HEK293T (cell line): ENCODE measurements at regions not wholly inside any gene's neighbourhood (a gene's known extent, or its start where the extent isn't known, plus 50 kb on each side); places are given as distances from the start of the nearest gene placed in this dataset.

Source experiments
- ARNT ChIP-seq: fragments of 450-650 bp; IDR thresholded peaks from 2 replicates; pipeline ENCODE4 v1.6.1; 2017; ENCODE audit warnings: mild to moderate bottlenecking
- ELF4 ChIP-seq: fragments of 450-650 bp; IDR thresholded peaks from 2 replicates; pipeline ENCODE4 v1.6.1; 2017; ENCODE audit warnings: antibody characterized with exemption
- FOXA1 ChIP-seq: fragments of 450-650 bp; IDR thresholded peaks from 2 replicates; pipeline ENCODE4 v1.6.1; 2016; ENCODE audit warnings: mild to moderate bottlenecking
- FOXK2 ChIP-seq: fragments of 450-650 bp; IDR thresholded peaks from 2 replicates; pipeline ENCODE4 v1.6.1; 2016; ENCODE audit warnings: mild to moderate bottlenecking
- FOXM1 ChIP-seq: fragments of 450-650 bp; IDR thresholded peaks from 2 replicates; pipeline ENCODE4 v1.6.1; 2017; ENCODE audit warnings: mild to moderate bottlenecking, borderline replicate concordance
- HDGF ChIP-seq: fragments of 450-650 bp; IDR thresholded peaks from 2 replicates; pipeline ENCODE4 v1.6.1; 2017; ENCODE audit warnings: antibody characterized with exemption, borderline replicate concordance
- LEF1 ChIP-seq: fragments of 450-650 bp; IDR thresholded peaks from 2 replicates; pipeline ENCODE4 v1.6.1; 2017; ENCODE audit warnings: mild to moderate bottlenecking, borderline replicate concordance
- NFRKB ChIP-seq: fragments of 450-650 bp; IDR thresholded peaks from 2 replicates; pipeline ENCODE4 v1.6.1; 2016; ENCODE audit warnings: mild to moderate bottlenecking, moderate library complexity
- SP1 ChIP-seq: fragments of 450-650 bp; IDR thresholded peaks from 2 replicates; pipeline ENCODE4 v1.6.1; 2017
- SUZ12 ChIP-seq: fragments of 450-650 bp; IDR thresholded peaks from 2 replicates; pipeline ENCODE4 v1.6.1; 2016; ENCODE audit warnings: mild to moderate bottlenecking
- TARDBP ChIP-seq: fragments of 450-650 bp; IDR thresholded peaks from 2 replicates; pipeline ENCODE4 v1.6.1; 2016
- ZNF384 ChIP-seq: fragments of 450-650 bp; IDR thresholded peaks from 2 replicates; pipeline ENCODE4 v1.6.1; 2016

DNA sequence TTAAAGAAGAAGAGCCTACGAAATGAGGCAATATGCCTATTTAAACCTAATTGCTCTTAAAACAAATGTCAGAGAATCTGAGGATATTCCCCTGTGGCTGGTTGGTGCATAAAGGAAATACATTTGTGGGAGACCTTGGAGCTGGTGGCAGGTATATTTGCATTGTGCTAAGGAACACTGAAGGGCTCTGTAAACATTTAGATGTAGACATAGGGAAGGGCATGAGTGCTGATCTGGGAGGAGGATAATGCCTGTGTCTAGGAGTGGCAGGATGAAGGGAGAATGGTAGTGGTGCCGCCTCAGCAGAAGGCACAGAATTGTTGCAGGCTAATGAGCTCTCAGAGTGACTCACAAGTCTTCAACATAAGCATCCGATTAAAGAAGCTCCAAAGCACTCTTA lies 85.8 kb downstream of the CD164 start:
- TF ChIP-seq HDGF: no peak
- TF ChIP-seq FOXM1: no peak
- TF ChIP-seq ELF4: no peak
- no peak for TF ChIP-seq SUZ12
- TF ChIP-seq FOXK2: no peak
- no peak for TF ChIP-seq SP1
- TF ChIP-seq TARDBP: no peak
- TF ChIP-seq NFRKB: no peak
- no peak for TF ChIP-seq LEF1
- no peak for TF ChIP-seq ARNT
- TF ChIP-seq FOXA1: no peak
- no peak for TF ChIP-seq ZNF384
